ENCODE measurements at regions not wholly inside any gene's neighbourhood (a gene's known extent, or its start where the extent isn't known, plus 50 kb on each side); places are given as distances from the start of the nearest gene placed in this dataset.

DNA sequence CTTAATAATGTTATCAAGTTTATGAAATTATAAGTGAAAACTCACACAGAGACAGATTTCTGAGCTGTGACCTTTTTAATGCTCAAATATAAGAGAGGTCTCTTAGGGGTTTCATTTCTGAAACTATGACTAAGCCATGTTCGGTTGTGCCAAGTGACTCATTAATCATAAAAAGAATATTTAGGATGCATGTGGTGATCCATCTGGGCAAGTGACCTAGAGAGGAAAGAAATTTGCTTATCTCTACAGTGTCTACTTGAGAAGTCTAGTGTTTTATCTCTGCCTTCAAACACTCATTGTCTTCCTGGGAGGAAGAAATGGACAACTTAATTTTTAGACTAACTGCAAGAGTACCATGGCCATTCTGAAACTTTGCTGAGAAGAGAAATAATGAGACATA is 545.3 kb upstream of the GRID2 start:
- no peak for TF ChIP-seq TAF1 (IDR thresholded peaks at IDR 0.05; ENCODE audit: borderline replicate concordance, insufficient read depth, low read length)
- no peak for TF ChIP-seq SIN3A (IDR thresholded peaks at IDR 0.05; ENCODE audit: borderline replicate concordance, insufficient read depth, low read length)
- no peak for TF ChIP-seq FOXP2 (optimal IDR thresholded peaks at IDR 0.05; ENCODE audit: borderline replicate concordance, extremely low read depth, extremely low read length, insufficient read depth)
- TF ChIP-seq, protein P1, sequence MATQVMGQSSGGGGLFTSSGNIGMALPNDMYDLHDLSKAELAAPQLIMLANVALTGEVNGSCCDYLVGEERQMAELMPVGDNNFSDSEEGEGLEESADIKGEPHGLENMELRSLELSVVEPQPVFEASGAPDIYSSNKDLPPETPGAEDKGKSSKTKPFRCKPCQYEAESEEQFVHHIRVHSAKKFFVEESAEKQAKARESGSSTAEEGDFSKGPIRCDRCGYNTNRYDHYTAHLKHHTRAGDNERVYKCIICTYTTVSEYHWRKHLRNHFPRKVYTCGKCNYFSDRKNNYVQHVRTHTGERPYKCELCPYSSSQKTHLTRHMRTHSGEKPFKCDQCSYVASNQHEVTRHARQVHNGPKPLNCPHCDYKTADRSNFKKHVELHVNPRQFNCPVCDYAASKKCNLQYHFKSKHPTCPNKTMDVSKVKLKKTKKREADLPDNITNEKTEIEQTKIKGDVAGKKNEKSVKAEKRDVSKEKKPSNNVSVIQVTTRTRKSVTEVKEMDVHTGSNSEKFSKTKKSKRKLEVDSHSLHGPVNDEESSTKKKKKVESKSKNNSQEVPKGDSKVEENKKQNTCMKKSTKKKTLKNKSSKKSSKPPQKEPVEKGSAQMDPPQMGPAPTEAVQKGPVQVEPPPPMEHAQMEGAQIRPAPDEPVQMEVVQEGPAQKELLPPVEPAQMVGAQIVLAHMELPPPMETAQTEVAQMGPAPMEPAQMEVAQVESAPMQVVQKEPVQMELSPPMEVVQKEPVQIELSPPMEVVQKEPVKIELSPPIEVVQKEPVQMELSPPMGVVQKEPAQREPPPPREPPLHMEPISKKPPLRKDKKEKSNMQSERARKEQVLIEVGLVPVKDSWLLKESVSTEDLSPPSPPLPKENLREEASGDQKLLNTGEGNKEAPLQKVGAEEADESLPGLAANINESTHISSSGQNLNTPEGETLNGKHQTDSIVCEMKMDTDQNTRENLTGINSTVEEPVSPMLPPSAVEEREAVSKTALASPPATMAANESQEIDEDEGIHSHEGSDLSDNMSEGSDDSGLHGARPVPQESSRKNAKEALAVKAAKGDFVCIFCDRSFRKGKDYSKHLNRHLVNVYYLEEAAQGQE (IDR thresholded peaks at IDR 0.05; ENCODE audit: insufficient read depth in 1 of 2, low read depth in 2 of 2, low read length in 2 of 2) = no peak

DNA sequence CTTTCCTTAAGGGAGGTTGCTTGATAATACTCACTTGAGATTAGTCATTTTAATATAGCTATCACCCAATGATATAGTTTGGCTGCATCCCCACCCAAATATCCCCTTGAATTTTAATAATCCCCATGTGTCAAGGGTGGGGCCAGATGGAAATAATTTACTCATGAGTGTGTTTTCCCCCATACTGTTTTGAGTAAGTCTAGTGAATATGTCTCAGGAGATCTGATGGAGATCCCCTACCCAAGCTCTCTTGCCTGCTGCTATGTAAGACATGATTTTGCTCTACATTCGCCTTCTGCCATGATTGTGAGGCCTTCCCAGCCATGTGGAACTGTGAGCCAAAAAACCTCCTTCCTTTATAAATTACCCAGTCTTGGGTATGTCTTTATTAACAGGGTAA is 539.7 kb upstream of the GRID2 start:
- TF ChIP-seq, protein P1 (IDR thresholded peaks at IDR 0.05; ENCODE audit: insufficient read depth in 1 of 2, low read depth in 2 of 2, low read length in 2 of 2) = no peak
- TF ChIP-seq TAF1 (IDR thresholded peaks at IDR 0.05; ENCODE audit: borderline replicate concordance, insufficient read depth, low read length) (no peak), SIN3A (IDR thresholded peaks at IDR 0.05; ENCODE audit: borderline replicate concordance, insufficient read depth, low read length) (no peak), FOXP2 (optimal IDR thresholded peaks at IDR 0.05; ENCODE audit: borderline replicate concordance, extremely low read depth, extremely low read length, insufficient read depth) (no peak), POLR2AphosphoS5 (IDR thresholded peaks at IDR 0.05; ENCODE audit: low read depth, low read length) (no peak)

DNA sequence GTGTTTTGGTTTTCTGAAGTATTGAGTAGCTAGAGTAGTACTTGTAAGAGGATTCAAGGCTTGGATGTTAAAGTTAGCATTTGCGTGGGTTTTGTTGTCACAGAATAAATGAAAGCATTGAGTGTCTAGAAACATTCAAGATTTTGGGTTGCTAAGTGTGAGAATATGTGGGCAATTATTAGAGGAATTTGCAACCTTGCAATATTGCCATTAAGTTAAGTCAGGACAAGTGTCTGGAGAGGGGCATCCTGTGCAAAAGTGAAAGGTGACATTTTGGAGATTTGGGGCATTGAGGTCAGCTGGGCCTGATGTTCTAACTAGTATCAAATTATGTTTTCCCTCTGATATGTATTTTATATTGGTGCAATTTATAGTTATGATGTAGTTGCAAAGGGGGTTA is 533.9 kb upstream of the GRID2 start:
- no peak for TF ChIP-seq SIN3A (IDR thresholded peaks at IDR 0.05; ENCODE audit: borderline replicate concordance, insufficient read depth, low read length)
- no peak for TF ChIP-seq POLR2AphosphoS5 (IDR thresholded peaks at IDR 0.05; ENCODE audit: low read depth, low read length)
- no peak for TF ChIP-seq TAF1 (IDR thresholded peaks at IDR 0.05; ENCODE audit: borderline replicate concordance, insufficient read depth, low read length)
- TF ChIP-seq, protein P1 (IDR thresholded peaks at IDR 0.05; ENCODE audit: insufficient read depth in 1 of 2, low read depth in 2 of 2, low read length in 2 of 2) = no peak
- TF ChIP-seq FOXP2 (optimal IDR thresholded peaks at IDR 0.05; ENCODE audit: borderline replicate concordance, extremely low read depth, extremely low read length, insufficient read depth) = no peak

DNA sequence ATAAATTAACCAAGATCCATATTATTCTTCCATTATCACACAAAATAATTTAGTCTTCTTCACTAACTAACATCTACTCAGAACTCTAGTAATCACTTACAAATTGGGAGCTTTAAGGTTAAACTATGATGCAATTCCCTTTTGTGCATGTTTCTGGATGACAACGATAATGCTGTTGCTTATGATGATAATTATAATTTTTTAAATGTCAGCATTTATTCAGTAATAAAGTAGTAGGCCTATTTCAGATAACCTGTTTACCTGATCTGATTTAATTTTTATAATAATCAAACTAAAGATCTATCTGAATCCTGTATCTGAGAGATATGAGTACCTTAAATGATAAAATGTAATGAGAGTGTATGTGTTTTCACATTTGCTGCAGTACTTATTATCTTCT is 507.8 kb upstream of the GRID2 start:
- no peak for TF ChIP-seq FOXP2 (optimal IDR thresholded peaks at IDR 0.05; ENCODE audit: borderline replicate concordance, extremely low read depth, extremely low read length, insufficient read depth)
- TF ChIP-seq TAF1 (IDR thresholded peaks at IDR 0.05; ENCODE audit: borderline replicate concordance, insufficient read depth, low read length) = no peak
- TF ChIP-seq SIN3A (IDR thresholded peaks at IDR 0.05; ENCODE audit: borderline replicate concordance, insufficient read depth, low read length) = no peak
- TF ChIP-seq, protein P1 (IDR thresholded peaks at IDR 0.05; ENCODE audit: insufficient read depth in 1 of 2, low read depth in 2 of 2, low read length in 2 of 2) = no peak
- no peak for TF ChIP-seq POLR2AphosphoS5 (IDR thresholded peaks at IDR 0.05; ENCODE audit: low read depth, low read length)

DNA sequence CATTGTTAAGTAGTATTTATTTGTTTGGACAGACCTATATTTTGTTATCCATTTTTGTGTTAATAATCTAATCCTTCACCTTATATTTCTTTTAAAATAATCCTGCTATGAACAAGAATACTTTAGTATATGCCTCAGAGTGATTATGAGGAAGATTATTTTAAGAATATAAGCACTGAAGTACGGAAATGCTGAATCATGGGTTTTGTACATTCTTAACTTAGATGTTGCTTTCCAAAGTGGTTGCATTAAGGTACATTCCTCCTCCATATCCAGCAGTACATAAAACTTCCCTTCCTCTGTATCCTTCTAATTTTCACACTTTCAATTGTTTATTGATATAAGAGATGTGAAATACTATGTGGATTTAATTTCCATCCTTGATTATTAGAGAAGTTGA is 491.4 kb upstream of the GRID2 start:
- TF ChIP-seq, protein P1 (IDR thresholded peaks at IDR 0.05; ENCODE audit: insufficient read depth in 1 of 2, low read depth in 2 of 2, low read length in 2 of 2) = no peak
- TF ChIP-seq POLR2AphosphoS5 (IDR thresholded peaks at IDR 0.05; ENCODE audit: low read depth, low read length) (no peak), FOXP2 (optimal IDR thresholded peaks at IDR 0.05; ENCODE audit: borderline replicate concordance, extremely low read depth, extremely low read length, insufficient read depth) (no peak), TAF1 (IDR thresholded peaks at IDR 0.05; ENCODE audit: borderline replicate concordance, insufficient read depth, low read length) (no peak), SIN3A (IDR thresholded peaks at IDR 0.05; ENCODE audit: borderline replicate concordance, insufficient read depth, low read length) (no peak)
